Activated naive CD4-positive, alpha-beta T cell treated with anti-CD3 and anti-CD28 coated beads for 36 hours (primary cell): ENCODE measurements at regions not wholly inside any gene's neighbourhood (a gene's known extent, or its start where the extent isn't known, plus 50 kb on each side); places are given as distances from the start of the nearest gene placed in this dataset.

Experiments
- CTCF ChIA-PET: fragments of 350-600 bp; sonication (Branson Sonifier 250); formaldehyde crosslinking; loops from one replicate; lab custom pipeline; 2021; ENCODE audit warnings: antibody characterized with exemption; lab: Charles Lee
- DNase-seq: peaks from one replicate; pipeline ENCODE4 v3.0.0-alpha.2; 2020
- H3K27ac Mint-ChIP-seq: one replicate; pipeline ENCODE4 v1.8.0; 2021; ENCODE audit warnings: mild to moderate bottlenecking, mixed read lengths
- H3K27me3 Mint-ChIP-seq: one replicate; pipeline ENCODE4 v1.8.0; 2021; ENCODE audit warnings: low read depth, mixed read lengths
- H3K36me3 Mint-ChIP-seq: one replicate; pipeline ENCODE4 v1.8.0; 2021; ENCODE audit warnings: low read depth, mixed read lengths
- H3K4me1 Mint-ChIP-seq: one replicate; pipeline ENCODE4 v1.8.0; 2021; ENCODE audit warnings: low read depth, mixed read lengths
- H3K4me3 Mint-ChIP-seq: one replicate; pipeline ENCODE4 v1.8.0; 2021; ENCODE audit warnings: mild to moderate bottlenecking, moderate library complexity, mixed read lengths
- H3K9me3 Mint-ChIP-seq: one replicate; pipeline ENCODE4 v1.8.0; 2021; ENCODE audit warnings: mixed read lengths
- intact Hi-C: fragments of 100-400 bp; cut with micrococcal nuclease; formaldehyde crosslinking; loops from one replicate; pipeline ENCODE4 v1.15.1; 2023

DNA sequence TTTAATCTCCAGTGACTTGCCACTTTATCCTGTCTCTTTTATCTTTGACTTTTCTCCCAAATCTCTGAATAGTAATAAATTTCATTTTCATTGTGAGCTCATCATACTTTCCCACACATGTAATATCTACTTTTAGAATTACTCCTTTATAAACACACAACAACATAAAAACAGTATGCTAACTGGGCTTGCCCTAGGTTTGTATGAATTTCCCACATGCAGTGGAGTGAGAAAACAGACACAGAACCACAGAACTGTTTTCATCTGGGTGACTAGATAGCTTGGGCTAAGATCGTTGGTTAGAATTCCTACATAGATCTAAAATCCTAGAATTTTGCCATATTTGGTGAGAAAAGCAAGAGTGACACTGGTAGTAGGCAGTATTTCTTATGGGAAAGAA lies 409.5 kb downstream of the SPRY1 start:
- H3K36me3 Mint-ChIP-seq = no peaks in the 10 kb centered on the region
- no peak overlapping the region for H3K4me3 Mint-ChIP-seq
- H3K27me3 Mint-ChIP-seq = no peaks in the 10 kb centered on the region
- H3K27ac Mint-ChIP-seq = no peak overlapping the region
- no peaks in the 10 kb centered on the region for H3K4me1 Mint-ChIP-seq
- no peaks in the 10 kb centered on the region for H3K9me3 Mint-ChIP-seq
- intact Hi-C loops = no loop called here
- no peak for DNase-seq
- CTCF ChIA-PET = no interaction called here

DNA sequence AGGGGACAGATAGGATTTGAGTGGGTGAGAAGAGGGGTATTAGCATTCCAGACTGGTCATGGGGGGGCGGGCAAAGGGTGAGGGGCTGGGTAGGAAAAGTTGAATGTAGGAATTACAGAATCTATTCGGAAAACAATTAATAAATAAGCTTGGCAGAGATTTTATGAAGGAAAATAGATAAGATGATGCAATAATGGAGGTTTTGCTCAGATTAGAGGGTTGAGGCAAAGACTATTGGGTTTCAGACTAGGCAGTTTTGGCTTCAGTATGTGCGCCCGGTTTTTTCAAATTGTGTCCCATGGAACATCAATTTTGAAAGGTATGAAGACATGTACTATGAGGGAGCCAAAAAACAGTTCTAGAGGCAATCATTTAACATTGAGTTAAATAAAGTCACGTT lies 410.6 kb downstream of the SPRY1 start:
- intact Hi-C loops = no loop called here
- no peak overlapping the region for H3K27ac Mint-ChIP-seq
- no peak overlapping the region for H3K4me3 Mint-ChIP-seq
- no peaks in the 10 kb centered on the region for H3K36me3 Mint-ChIP-seq
- no peaks in the 10 kb centered on the region for H3K9me3 Mint-ChIP-seq
- no peak for DNase-seq
- CTCF ChIA-PET = no interaction called here
- H3K27me3 Mint-ChIP-seq = peaks cover 2% of the 10 kb centered on the region
- H3K4me1 Mint-ChIP-seq = no peaks in the 10 kb centered on the region

DNA sequence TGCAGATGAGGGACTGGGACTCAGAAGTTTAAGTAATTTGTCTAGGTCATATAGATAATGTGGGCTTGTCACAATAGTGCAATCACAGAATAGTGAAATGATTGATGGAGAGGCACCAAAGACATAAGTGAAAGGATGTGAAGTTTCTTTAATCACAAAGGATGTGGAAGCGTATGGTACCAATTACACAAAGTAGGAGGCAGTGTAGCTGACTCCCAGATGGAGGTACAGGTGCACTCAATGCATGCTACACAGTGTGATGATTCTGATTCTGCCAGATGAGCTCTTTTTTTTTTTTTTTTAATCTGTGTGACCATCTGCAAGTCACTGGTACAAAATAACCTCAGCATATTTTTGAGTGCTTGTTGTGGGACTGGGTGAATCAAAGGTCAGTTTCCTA lies 411.3 kb downstream of the SPRY1 start:
- no peaks in the 10 kb centered on the region for H3K36me3 Mint-ChIP-seq
- CTCF ChIA-PET = no interaction called here
- no peaks in the 10 kb centered on the region for H3K4me1 Mint-ChIP-seq
- H3K4me3 Mint-ChIP-seq = no peak overlapping the region
- peaks cover 2% of the 10 kb centered on the region for H3K27me3 Mint-ChIP-seq
- no peaks in the 10 kb centered on the region for H3K9me3 Mint-ChIP-seq
- intact Hi-C loops = no loop called here
- DNase-seq = no peak
- H3K27ac Mint-ChIP-seq = no peak overlapping the region

DNA sequence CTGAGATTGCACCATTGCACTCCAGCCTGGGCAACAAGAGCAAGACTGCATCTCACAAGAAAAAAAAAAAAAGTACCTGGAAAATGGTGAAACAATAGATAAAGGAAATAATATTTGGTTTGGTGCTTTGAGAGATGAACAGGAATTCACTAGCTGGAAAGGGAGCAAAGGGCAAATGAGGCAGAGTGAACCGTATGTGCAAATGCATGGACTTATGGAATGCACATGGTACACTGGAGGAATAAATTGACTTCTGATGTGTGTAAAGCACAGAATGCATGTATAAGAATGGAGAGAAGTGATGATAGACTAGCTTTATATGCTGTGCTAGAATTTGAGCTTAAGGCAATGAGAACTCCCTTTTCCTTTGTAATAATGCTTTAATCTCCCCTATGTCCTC lies 413.3 kb downstream of the SPRY1 start:
- intact Hi-C loops = no loop called here
- no peak for DNase-seq
- Mint-ChIP-seq H3K27me3 (peaks cover 2% of the 10 kb centered on the region), H3K4me3 (no peak overlapping the region), H3K9me3 (no peaks in the 10 kb centered on the region), H3K4me1 (no peaks in the 10 kb centered on the region), H3K27ac (no peak overlapping the region), H3K36me3 (no peaks in the 10 kb centered on the region)
- CTCF ChIA-PET = no interaction called here

DNA sequence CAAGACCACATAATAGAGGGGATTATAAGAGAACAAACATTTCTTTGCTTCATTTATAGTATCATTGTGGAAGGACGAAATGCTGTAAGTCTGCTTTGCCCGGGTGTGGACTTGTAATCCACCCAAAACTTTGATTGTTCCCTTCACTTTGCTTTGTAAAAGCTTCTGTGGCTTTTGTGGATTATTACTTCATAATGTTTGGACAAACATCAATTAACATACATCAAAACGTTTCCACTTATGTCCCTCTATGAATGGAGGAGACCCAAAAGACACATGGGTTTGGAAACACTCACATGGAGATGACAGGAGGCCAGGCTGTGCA lies 415.4 kb downstream of the SPRY1 start:
- Mint-ChIP-seq H3K27me3 (peaks cover 2% of the 10 kb centered on the region), H3K27ac (no peak overlapping the region), H3K4me3 (no peak overlapping the region), H3K36me3 (no peaks in the 10 kb centered on the region), H3K4me1 (no peaks in the 10 kb centered on the region), H3K9me3 (no peaks in the 10 kb centered on the region)
- no peak for DNase-seq
- intact Hi-C loops = no loop called here
- CTCF ChIA-PET = no interaction called here

DNA sequence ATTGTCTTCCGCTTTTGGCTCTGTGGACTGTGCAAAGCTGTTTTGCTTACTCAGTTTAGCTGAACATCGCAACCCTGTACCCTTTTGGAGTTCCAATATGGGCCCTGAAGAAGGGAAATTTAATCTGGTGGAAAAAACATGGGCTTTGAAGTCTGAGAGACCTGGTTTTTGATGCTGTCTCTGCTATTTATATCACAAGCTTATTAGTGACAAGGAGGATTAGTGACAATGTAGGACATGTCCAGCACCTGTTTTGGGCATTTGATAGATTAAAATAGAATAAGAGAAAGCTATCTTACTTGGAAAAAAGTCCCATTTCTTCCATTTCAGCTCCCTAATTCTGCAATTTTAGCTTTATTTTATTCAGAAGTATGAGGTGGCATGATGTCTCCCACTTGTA lies 417.3 kb downstream of the SPRY1 start:
- intact Hi-C loops = no loop called here
- no peaks in the 10 kb centered on the region for H3K4me1 Mint-ChIP-seq
- H3K9me3 Mint-ChIP-seq = no peaks in the 10 kb centered on the region
- H3K36me3 Mint-ChIP-seq = no peaks in the 10 kb centered on the region
- H3K4me3 Mint-ChIP-seq = no peak overlapping the region
- no peak overlapping the region for H3K27ac Mint-ChIP-seq
- CTCF ChIA-PET = no interaction called here
- peaks cover 2% of the 10 kb centered on the region for H3K27me3 Mint-ChIP-seq
- DNase-seq = no peak

DNA sequence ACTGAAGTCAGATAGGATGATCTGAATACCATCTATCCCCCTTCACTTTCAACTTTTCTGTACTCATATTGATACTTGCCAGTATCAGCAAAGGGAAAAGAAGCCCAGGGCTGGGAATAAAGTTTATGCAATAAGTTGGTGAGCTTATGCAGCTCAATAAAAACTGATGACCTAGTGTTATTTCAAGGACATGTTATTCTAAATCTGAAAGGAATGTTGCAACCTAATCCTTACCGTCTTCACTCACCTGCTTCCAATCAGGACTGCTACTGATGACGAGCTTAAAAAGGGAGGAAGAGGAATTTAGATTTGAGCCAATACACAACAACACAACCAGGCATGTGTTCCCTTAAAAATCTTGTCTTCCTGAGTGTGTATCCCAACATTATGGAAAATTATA lies 419.9 kb downstream of the SPRY1 start:
- CTCF ChIA-PET = no interaction called here
- no peak for DNase-seq
- H3K36me3 Mint-ChIP-seq = no peaks in the 10 kb centered on the region

DNA sequence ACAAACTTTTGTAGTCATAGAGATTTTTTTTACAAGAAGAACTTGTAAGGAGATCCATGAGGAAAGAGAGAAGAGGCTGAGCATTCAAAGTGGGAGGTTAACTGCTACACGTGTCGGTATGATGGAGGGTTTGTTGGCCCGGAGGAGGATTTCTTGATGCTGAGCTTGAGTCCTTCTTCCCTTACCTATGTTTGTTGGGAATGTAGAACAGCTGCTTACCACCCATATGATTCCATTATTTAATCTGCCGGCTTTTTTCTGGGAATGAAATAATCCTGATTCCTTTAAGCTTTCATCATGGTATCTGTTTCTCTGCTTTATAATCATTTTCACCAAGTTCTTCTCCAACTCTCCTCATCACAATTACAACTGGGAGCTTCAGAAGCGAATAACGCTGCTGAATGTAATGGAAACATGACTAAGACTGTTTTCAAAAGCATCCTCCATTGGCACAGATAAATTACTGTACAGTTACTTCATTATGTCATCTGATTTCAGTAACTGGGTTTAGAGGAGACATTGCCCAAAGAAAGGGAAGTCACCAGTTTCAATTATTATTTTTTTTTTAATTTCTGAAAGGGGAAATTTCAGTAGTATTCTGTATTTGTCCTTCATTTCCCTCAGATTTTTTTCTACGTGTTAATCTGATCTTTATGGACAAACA lies 420.6 kb downstream of the SPRY1 start:
- H3K27ac Mint-ChIP-seq = no peak overlapping the region
- H3K4me3 Mint-ChIP-seq = no peak overlapping the region
- CTCF ChIA-PET = no interaction called here
- no peaks in the 10 kb centered on the region for H3K4me1 Mint-ChIP-seq
- H3K36me3 Mint-ChIP-seq = no peaks in the 10 kb centered on the region
- intact Hi-C loops = no loop called here
- DNase-seq = no peak
- no peaks in the 10 kb centered on the region for H3K9me3 Mint-ChIP-seq
- H3K27me3 Mint-ChIP-seq = no peaks in the 10 kb centered on the region

More for the DNA sequence above, 419.9 kb downstream of the SPRY1 start:
- no peak overlapping the region for H3K27ac Mint-ChIP-seq
- H3K27me3 Mint-ChIP-seq = peaks cover 2% of the 10 kb centered on the region
- no peaks in the 10 kb centered on the region for H3K4me1 Mint-ChIP-seq
- no peak overlapping the region for H3K4me3 Mint-ChIP-seq
- intact Hi-C loops = no loop called here
- H3K9me3 Mint-ChIP-seq = no peaks in the 10 kb centered on the region

DNA sequence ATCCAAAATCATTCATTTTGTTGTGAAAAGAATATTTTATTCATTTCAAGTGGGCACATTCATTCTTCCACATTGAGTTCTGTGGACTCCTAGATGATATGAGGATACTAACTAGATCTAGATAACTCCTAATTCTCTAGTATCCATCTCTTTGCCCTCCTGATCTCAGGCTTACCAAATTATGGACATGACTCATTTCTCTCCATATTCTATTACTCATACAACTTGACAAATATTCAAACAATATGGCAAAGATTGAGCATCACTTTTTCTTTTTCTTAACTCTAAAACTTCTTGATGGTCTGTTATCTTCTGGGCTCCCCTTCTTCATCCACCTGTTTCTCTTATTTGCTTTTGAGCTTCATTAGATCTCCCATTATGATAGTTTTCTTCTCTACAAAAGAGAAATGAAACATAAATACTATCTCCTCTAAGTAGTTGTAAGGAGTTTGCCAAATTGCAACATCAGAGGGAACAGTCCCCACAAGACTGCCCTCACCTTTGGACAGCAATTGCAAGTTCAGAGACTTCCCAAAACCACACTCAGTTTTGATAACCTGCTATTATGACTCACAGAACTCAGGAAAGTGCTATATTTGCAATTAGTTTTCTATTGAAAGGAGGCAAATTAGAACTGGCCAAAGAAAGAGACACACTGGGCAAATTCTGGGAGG lies 422.9 kb downstream of the SPRY1 start:
- DNase-seq = no peak
- no peaks in the 10 kb centered on the region for H3K36me3 Mint-ChIP-seq
- H3K27me3 Mint-ChIP-seq = peaks cover 6% of the 10 kb centered on the region
- CTCF ChIA-PET = no interaction called here
- H3K4me1 Mint-ChIP-seq = no peaks in the 10 kb centered on the region
- intact Hi-C loops = no loop called here
- H3K27ac Mint-ChIP-seq = no peak overlapping the region
- no peak overlapping the region for H3K4me3 Mint-ChIP-seq
- H3K9me3 Mint-ChIP-seq = no peaks in the 10 kb centered on the region

DNA sequence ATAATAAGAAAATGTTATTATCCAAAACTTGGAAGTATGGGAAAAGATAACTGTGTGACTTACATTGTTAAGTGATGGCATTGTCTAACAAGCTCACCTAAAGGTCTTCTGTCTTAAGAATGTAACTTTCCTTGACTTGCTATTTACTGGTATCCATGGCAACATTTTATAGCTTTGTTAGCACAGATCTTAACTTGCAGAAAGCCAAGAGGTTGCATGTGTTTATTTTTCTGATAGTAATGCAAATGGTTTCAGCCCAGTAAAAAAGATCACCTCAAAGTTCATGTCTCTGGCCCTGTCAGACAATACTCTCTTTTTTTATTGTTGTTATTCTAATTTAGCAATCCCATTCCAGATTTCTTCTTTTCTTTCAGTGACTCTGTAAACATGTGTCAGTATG lies 425.3 kb downstream of the SPRY1 start:
- intact Hi-C loops = no loop called here
- no peak for DNase-seq
- no peak overlapping the region for H3K27ac Mint-ChIP-seq
- H3K36me3 Mint-ChIP-seq = no peaks in the 10 kb centered on the region
- no peaks in the 10 kb centered on the region for H3K9me3 Mint-ChIP-seq
- CTCF ChIA-PET = no interaction called here
- peaks cover 6% of the 10 kb centered on the region for H3K27me3 Mint-ChIP-seq
- no peaks in the 10 kb centered on the region for H3K4me1 Mint-ChIP-seq
- H3K4me3 Mint-ChIP-seq = no peak overlapping the region

DNA sequence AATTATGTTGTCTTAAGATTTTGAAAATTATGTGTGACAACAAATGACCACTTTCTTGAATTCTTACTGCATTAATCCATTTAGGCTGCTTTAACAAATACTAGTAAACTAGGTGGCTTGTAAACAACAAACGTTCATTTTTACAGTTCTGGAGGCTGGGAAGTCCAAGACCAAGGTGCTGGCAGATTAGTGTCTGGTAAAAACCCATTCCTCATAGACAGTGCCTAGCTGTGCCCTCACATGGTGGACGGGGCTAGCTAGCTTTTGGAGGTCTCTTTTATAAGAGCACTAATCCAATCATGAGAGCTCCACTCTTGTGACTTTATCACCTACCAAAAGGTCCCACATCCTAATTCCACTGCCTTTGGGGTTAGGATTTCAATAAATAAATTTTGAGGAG lies 425.8 kb downstream of the SPRY1 start:
- Mint-ChIP-seq H3K27me3 (peaks cover 6% of the 10 kb centered on the region), H3K27ac (no peak overlapping the region), H3K9me3 (no peaks in the 10 kb centered on the region), H3K4me3 (no peak overlapping the region), H3K4me1 (no peaks in the 10 kb centered on the region), H3K36me3 (no peaks in the 10 kb centered on the region)
- intact Hi-C loops = no loop called here
- CTCF ChIA-PET = no interaction called here
- DNase-seq = no peak

DNA sequence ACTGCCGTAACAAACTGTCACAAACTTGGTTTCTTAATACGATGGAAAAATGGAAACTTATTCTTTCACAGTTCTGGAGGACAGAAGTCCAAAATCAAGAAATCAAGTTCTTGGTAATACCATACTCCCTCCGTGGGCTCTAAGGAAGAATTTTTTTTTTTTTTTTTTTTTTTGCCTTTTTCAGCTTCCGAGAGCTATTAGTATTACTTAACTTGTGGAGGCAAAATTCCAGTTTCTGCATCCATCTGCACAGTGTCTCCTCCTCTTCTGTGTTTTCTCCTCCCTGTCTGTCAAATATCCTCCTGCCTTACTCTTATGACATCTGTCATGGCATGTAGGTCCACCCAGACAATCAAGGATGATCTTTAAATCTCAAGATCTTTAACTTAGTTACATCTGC lies 426.6 kb downstream of the SPRY1 start:
- no peak for DNase-seq
- Mint-ChIP-seq H3K4me1 (no peaks in the 10 kb centered on the region), H3K27me3 (peaks cover 6% of the 10 kb centered on the region), H3K9me3 (no peaks in the 10 kb centered on the region), H3K27ac (no peak overlapping the region), H3K4me3 (no peak overlapping the region), H3K36me3 (no peaks in the 10 kb centered on the region)
- intact Hi-C loops = no loop called here
- CTCF ChIA-PET = no interaction called here

DNA sequence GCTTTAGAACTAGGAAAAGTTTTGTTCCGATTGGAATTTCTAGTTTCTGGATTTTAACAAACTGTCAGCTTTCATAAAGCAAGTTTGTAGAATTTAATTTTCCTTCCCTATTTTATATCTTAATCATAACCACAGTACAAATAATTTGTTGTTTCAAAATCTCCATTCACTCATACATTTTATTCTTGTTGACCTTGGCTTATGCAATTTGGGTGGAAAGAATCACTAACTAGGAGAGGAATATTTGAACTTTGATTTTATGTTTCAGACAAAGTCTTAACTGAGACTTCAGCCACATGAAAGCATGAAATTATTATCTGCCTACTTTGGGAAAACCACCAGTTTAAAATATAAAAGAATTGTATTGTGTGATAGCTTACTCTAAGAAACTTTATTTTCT lies 427.9 kb downstream of the SPRY1 start:
- Mint-ChIP-seq H3K4me3 (no peak overlapping the region), H3K4me1 (no peaks in the 10 kb centered on the region), H3K36me3 (no peaks in the 10 kb centered on the region), H3K27me3 (peaks cover 6% of the 10 kb centered on the region), H3K27ac (no peak overlapping the region), H3K9me3 (no peaks in the 10 kb centered on the region)
- CTCF ChIA-PET = no interaction called here
- intact Hi-C loops = no loop called here
- no peak for DNase-seq
